Epithelial cell of proximal tubule (primary cell): ENCODE measurements at regions not wholly inside any gene's neighbourhood (a gene's known extent, or its start where the extent isn't known, plus 50 kb on each side); places are given as distances from the start of the nearest gene placed in this dataset.

Experiments
- DNase-seq: peaks from one replicate; pipeline ENCODE4 v3.0.0-alpha.2; 2011; ENCODE audit warnings: low read depth
- H3K4me3 ChIP-seq: 2 replicates; pipeline ENCODE4 v1.5.1; 2011; ENCODE audit warnings: low read depth, mild to moderate bottlenecking, low read length
- TF ChIP-seq, protein P1 (sequence below): conservative IDR thresholded peaks from 2 replicates; pipeline ENCODE4 v1.5.1; 2012; ENCODE audit warnings: low read depth, mild to moderate bottlenecking, low read length

DNA sequence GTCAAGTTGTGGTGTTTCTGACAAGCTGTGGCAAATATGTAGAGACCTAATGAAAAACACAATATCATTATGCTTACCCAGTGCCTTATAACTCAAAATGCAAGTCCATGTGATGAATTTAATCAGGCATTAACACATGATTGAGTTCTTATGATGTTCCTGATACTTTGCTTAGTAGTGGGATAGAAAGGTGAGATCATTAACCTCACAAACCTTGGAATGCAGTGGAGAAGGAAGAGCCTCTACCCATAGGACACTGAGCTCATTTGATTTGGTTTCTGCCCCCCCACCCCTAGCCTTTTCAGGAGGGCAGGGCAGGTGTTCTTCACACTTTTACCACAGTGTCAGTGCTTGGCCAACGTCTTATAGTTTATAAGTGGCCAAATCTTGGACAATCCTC, 683.6 kb upstream of the CPEB2 start:
- DNase-seq: no peak
- TF ChIP-seq, protein P1, sequence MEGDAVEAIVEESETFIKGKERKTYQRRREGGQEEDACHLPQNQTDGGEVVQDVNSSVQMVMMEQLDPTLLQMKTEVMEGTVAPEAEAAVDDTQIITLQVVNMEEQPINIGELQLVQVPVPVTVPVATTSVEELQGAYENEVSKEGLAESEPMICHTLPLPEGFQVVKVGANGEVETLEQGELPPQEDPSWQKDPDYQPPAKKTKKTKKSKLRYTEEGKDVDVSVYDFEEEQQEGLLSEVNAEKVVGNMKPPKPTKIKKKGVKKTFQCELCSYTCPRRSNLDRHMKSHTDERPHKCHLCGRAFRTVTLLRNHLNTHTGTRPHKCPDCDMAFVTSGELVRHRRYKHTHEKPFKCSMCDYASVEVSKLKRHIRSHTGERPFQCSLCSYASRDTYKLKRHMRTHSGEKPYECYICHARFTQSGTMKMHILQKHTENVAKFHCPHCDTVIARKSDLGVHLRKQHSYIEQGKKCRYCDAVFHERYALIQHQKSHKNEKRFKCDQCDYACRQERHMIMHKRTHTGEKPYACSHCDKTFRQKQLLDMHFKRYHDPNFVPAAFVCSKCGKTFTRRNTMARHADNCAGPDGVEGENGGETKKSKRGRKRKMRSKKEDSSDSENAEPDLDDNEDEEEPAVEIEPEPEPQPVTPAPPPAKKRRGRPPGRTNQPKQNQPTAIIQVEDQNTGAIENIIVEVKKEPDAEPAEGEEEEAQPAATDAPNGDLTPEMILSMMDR: no peak
- no peak overlapping the region for H3K4me3 ChIP-seq

DNA sequence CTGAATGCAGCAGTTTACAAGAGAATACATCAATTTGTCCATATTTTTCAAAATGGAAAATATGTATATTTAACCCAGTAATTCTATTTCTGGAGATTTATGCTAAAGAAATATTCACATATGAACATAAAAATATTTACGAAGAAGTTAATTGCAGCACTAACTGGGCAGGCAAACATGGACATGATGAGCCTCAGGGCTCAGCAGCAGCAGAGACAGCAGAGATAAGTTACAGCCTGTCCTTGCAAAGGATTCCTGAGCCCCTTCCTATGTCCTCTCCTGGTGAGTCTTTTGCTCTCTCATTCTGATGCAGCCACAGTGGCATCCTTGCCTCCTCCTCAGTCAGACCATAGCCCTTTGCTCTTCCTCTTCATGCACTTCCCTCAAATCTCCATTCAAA, 680.6 kb upstream of the CPEB2 start:
- no peak overlapping the region for H3K4me3 ChIP-seq
- DNase-seq: no peak
- TF ChIP-seq, protein P1: no peak

DNA sequence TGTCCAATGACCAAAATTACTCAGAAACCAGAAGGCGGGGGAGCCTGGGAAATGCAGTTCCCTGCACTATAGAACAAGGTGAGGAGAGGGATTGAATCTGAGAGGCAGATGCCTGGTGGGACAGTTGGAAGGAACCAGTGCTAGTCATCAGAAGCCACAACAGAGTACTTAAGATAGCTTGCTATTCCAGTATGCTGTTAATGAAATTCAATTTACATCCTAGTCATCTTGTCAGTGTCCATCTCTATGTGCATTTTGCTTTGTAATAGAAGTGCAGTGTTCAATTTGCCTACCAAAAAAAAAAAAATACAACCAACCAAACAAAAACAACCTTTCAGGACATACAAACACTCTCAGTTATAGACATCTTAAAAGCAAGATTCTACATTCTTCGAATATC, 679.1 kb upstream of the CPEB2 start:
- TF ChIP-seq, protein P1: no peak
- no peak for DNase-seq
- H3K4me3 ChIP-seq: no peak overlapping the region

DNA sequence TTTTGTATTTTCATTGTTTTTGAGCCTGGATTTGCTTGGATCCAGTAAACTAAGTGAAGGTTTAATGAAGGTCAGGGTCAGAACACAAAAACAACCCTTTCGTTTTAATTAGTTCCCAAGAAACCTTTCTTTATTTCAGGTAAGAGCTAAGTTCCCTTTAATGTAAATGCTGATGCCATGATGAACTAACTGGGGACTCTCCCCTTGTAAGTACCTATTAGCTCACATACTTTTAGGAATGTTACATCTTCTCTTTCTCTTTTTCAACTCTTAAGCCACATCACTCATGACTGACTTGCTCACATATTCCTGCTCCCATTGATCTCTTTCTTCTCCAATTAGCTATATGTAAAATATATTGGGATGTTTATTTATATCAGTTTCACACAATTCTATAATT, 673.1 kb upstream of the CPEB2 start:
- DNase-seq: no peak
- TF ChIP-seq, protein P1: no peak
- no peak overlapping the region for H3K4me3 ChIP-seq

DNA sequence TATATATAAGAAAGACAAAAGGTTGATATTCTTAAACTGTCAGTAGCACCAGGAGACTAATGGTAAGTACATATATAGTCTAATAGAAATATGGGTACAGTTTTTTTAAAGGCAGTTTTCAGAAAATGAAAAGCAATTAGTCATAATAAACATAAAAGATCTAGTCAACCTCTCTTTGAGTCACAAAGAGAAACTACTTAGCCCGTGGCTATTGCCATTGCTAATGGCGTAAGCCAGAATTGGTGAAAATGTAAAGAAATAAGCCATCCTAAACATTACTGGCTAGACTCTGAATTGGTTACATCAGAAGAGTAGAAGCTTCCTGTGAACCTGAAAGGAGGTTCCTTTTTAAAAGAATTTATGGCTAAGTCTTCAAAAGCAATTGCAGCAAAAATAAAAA, 668.7 kb upstream of the CPEB2 start:
- TF ChIP-seq, protein P1: no peak
- DNase-seq: no peak
- no peak overlapping the region for H3K4me3 ChIP-seq

DNA sequence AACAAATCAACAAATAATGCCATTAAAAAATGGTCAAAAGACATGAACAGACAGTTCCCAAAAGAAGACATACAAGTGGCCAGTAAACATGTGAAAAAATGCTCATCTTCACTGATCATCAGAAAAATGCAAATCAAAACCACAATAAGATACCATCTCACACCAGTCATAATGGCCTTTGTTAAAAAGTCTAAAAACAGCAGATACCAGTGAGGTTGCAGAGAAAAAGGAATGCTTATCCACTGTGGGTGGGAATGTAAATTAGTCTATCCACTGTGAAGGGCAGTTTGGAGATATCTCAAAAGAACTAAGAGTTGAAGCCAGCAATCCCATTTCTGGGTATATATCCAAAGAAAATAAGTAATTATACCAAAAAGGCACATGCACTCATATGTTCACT, 668.1 kb upstream of the CPEB2 start:
- no peak for DNase-seq
- TF ChIP-seq, protein P1: no peak
- H3K4me3 ChIP-seq: no peak overlapping the region

DNA sequence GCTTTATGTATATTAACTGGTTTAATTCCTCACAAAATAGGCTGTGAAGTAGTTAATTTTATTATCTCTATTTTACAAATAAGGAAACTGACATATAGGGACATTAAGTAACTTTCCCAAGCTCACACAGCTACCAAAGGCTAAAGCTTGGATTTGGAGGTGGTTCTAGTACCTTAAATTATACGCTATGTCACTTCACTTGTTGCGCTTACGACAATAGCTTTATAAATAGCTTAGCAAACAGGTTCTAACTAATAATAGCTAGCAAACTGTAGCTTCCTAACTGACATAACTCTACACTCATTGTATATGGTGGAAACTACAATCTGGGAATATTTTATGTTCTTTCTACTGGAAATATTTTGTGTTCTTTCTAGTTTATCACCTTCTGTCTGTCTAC, 666.4 kb upstream of the CPEB2 start:
- TF ChIP-seq, protein P1: no peak
- no peak overlapping the region for H3K4me3 ChIP-seq
- no peak for DNase-seq
